ENCODE measurements at regions not wholly inside any gene's neighbourhood (a gene's known extent, or its start where the extent isn't known, plus 50 kb on each side); places are given as distances from the start of the nearest gene placed in this dataset.

GRCh38 chr15:69824075-69824876, 273.4 kb downstream of the TLE3 start:
- intact Hi-C loops (cut with DNase I), result no loop called here
- DNase-seq, result no peak
- H3K27ac ChIP-seq, result no peak overlapping the region
- peaks cover 0 to 9% (median 4%) of the 10 kb centered on the region in 4 donors for H3K4me1 ChIP-seq
- no peak for TF ChIP-seq CTCF (IDR thresholded peaks at IDR 0.05)
- no peak for TF ChIP-seq EP300 (IDR thresholded peaks at IDR 0.05)
- TF ChIP-seq POLR2AphosphoS5 (IDR thresholded peaks at IDR 0.05), result no peak
- no peak for TF ChIP-seq POLR2A (IDR thresholded peaks at IDR 0.05)
- 85% methylated on average over 9 of the region's 9 CpGs for WGBS, 2 donors
- H3K9me3 ChIP-seq, result no peaks in the 10 kb centered on the region
- H3K27me3 ChIP-seq, result no peaks in the 10 kb centered on the region
- H3K4me3 ChIP-seq, result no peak overlapping the region
- no peaks in the 10 kb centered on the region for H3K36me3 ChIP-seq

GRCh38 chr15:69824877-69825406, 272.8 kb downstream of the TLE3 start:
- intact Hi-C loops (cut with DNase I), result no loop called here
- 95 to 99% methylated on average over 2 of the region's 2 CpGs for WGBS, 2 donors
- Histone ChIP-seq H3K27me3 (no peaks in the 10 kb centered on the region), H3K36me3 (no peaks in the 10 kb centered on the region), H3K4me3 (no peak overlapping the region), H3K4me1 (peaks cover 0 to 9% (median 4%) of the 10 kb centered on the region in 4 donors), H3K9me3 (no peaks in the 10 kb centered on the region), H3K27ac (no peak overlapping the region)
- TF ChIP-seq POLR2A (IDR thresholded peaks at IDR 0.05) (no peak), EP300 (IDR thresholded peaks at IDR 0.05) (no peak), CTCF (IDR thresholded peaks at IDR 0.05) (no peak), POLR2AphosphoS5 (IDR thresholded peaks at IDR 0.05) (no peak)
- DNase-seq, result no peak

GRCh38 chr15:69825941-69826818, 271.5 kb downstream of the TLE3 start:
- Histone ChIP-seq H3K27ac (no peak overlapping the region), H3K27me3 (no peaks in the 10 kb centered on the region), H3K9me3 (no peaks in the 10 kb centered on the region), H3K4me1 (peaks cover 0 to 9% (median 4%) of the 10 kb centered on the region in 4 donors), H3K36me3 (no peaks in the 10 kb centered on the region), H3K4me3 (no peak overlapping the region)
- whole genome bisulfite sequencing, 2 donors, result 76 to 81% methylated on average over 17 of the region's 17 CpGs
- TF ChIP-seq CTCF (IDR thresholded peaks at IDR 0.05) (no peak), POLR2AphosphoS5 (IDR thresholded peaks at IDR 0.05) (no peak), POLR2A (IDR thresholded peaks at IDR 0.05) (no peak), EP300 (IDR thresholded peaks at IDR 0.05) (no peak)
- intact Hi-C loops (cut with DNase I), result no loop called here
- DNase-seq, result no peak

- TF ChIP-seq EP300 (IDR thresholded peaks at IDR 0.05) (no peak), CTCF (IDR thresholded peaks at IDR 0.05) (no peak), POLR2A (IDR thresholded peaks at IDR 0.05) (no peak), POLR2AphosphoS5 (IDR thresholded peaks at IDR 0.05) (no peak)
- 83 to 86% methylated on average over 3 of the region's 3 CpGs for WGBS, 2 donors
- no peaks in the 10 kb centered on the region for H3K9me3 ChIP-seq
- H3K36me3 ChIP-seq, result no peaks in the 10 kb centered on the region
- no peak for DNase-seq
- no peak overlapping the region for H3K27ac ChIP-seq
- intact Hi-C loops (cut with DNase I), result no loop called here
- H3K4me3 ChIP-seq, result no peak overlapping the region
- no peaks in the 10 kb centered on the region for H3K27me3 ChIP-seq
- H3K4me1 ChIP-seq, result peaks cover 0 to 9% (median 4%) of the 10 kb centered on the region in 4 donors
Measured at GRCh38 chr15:69826819-69827175, 270.9 kb downstream of the TLE3 start.

All from sigmoid colon (tissue), 6 donors.